Activated CD4-positive, alpha-beta T cell treated with anti-CD3 and anti-CD28 coated beads, Interleukin-10, Interleukin-2, amounts not matched to agents 100 ng/mL and 50 ng/mL, durations not matched to agents 16 hours and 8 hours (primary cell): ENCODE measurements at regions not wholly inside any gene's neighbourhood (a gene's known extent, or its start where the extent isn't known, plus 50 kb on each side); places are given as distances from the start of the nearest gene placed in this dataset.
"Not testable (repeated sequence)": the region's sequence is repeated elsewhere in the genome, so short reads cannot be mapped to it uniquely, and the experiment has no call there.

Experiments used
- DNase-seq: peaks from one replicate; pipeline ENCODE4 v3.0.0-alpha.2; 2020

- no peak for DNase-seq
These were observed 396.2 kb upstream of the NAALADL2 start for GRCh38 chr3:174462916-174463315.

- DNase-seq: no peak
These were observed 394.0 kb upstream of the NAALADL2 start for GRCh38 chr3:174465177-174465576.

- no peak for DNase-seq
These were observed 392.6 kb upstream of the NAALADL2 start for GRCh38 chr3:174466471-174467054.

GRCh38 chr3:174477491-174477890 is 381.6 kb upstream of the NAALADL2 start:
- DNase-seq: no peak

- DNase-seq: no peak
These were observed 378.4 kb upstream of the NAALADL2 start for GRCh38 chr3:174480767-174481166.

- no peak for DNase-seq
These were observed 376.6 kb upstream of the NAALADL2 start for GRCh38 chr3:174482541-174482940.

- no peak for DNase-seq
These were observed 375.9 kb upstream of the NAALADL2 start for GRCh38 chr3:174483254-174483653.

- not testable (repeated sequence) for DNase-seq
These were observed 375.3 kb upstream of the NAALADL2 start for GRCh38 chr3:174483856-174484255.

GRCh38 chr3:174488527-174488926 is 370.6 kb upstream of the NAALADL2 start:
- no peak for DNase-seq

- no peak for DNase-seq
These were observed 363.8 kb upstream of the NAALADL2 start for GRCh38 chr3:174495311-174495710.

GRCh38 chr3:174495928-174496327 is 363.2 kb upstream of the NAALADL2 start:
- no peak for DNase-seq

- no peak for DNase-seq
These were observed 360.5 kb upstream of the NAALADL2 start for GRCh38 chr3:174498638-174499037.

- DNase-seq: no peak
These were observed 353.9 kb upstream of the NAALADL2 start for GRCh38 chr3:174505266-174505665.

GRCh38 chr3:174524203-174524602 is 334.9 kb upstream of the NAALADL2 start:
- DNase-seq: no peak

GRCh38 chr3:174529298-174529697 is 329.8 kb upstream of the NAALADL2 start:
- DNase-seq: no peak

- DNase-seq: no peak
These were observed 327.7 kb upstream of the NAALADL2 start for GRCh38 chr3:174531262-174531982.

- no peak for DNase-seq
These were observed 326.9 kb upstream of the NAALADL2 start for GRCh38 chr3:174532216-174532615.

- no peak for DNase-seq
These were observed 326.4 kb upstream of the NAALADL2 start for GRCh38 chr3:174532776-174533175.

GRCh38 chr3:174533286-174533685 is 325.8 kb upstream of the NAALADL2 start:
- no peak for DNase-seq

- DNase-seq: no peak
These were observed 322.8 kb upstream of the NAALADL2 start for GRCh38 chr3:174536319-174536718.

GRCh38 chr3:174538151-174538550 is 321.0 kb upstream of the NAALADL2 start:
- DNase-seq: no peak

GRCh38 chr3:174540116-174540908 is 318.8 kb upstream of the NAALADL2 start:
- DNase-seq: no peak

- no peak for DNase-seq
These were observed 317.3 kb upstream of the NAALADL2 start for GRCh38 chr3:174541708-174542315.
